HepG2 (cell line): ENCODE measurements at regions not wholly inside any gene's neighbourhood (a gene's known extent, or its start where the extent isn't known, plus 50 kb on each side); places are given as distances from the start of the nearest gene placed in this dataset.

Experiments used
- ATAC-seq: fragments of 200-7000 bp; cut with Tn5 transposase; 3 replicates; pipeline ENCODE4 v1.9.1; 2020; ENCODE audit warnings: mild to moderate bottlenecking, moderate library complexity
- BruUV-seq: library from RNA; stranded (reverse); fragments of 400-500 nt; replicated peaks from 2 replicates; lab custom pipeline; 2021; lab: Mats Ljungman, UMichigan
- CTCF ChIA-PET: fragments of 300-600 bp; formaldehyde crosslinking; extraction: SDS; loops from one replicate; lab custom pipeline; 2021; ENCODE audit warnings: low total read pairs, inconsistent platforms, low intra/inter-chr PET ratio; lab: Yijun Ruan, JAX
- POLR2A ChIA-PET: fragments of 350-600 bp; sonication (Branson Sonifier 250); formaldehyde crosslinking; loops from one replicate; lab custom pipeline; 2020; ENCODE audit warnings: antibody characterized with exemption, inconsistent platforms; lab: Yijun Ruan, JAX
- DNase-seq: peaks from one replicate; pipeline ENCODE4 v3.0.0-alpha.2; 2015; ENCODE audit warnings: low spot score
- FAIRE-seq: peaks from 3 replicates; lab custom pipeline; 2011; peaks lifted over from hg19 to GRCh38; lab: Jason Lieb, UNC
- H2AFZ ChIP-seq: one replicate; pipeline ENCODE4 v1.6.1; 2011; ENCODE audit warnings: low read length, inconsistent platforms
- H3K27ac ChIP-seq: fragments of 300-600 bp; 3 replicates; pipeline ENCODE4 v1.8.0; 2011; ENCODE audit warnings: mixed run types, mild to moderate bottlenecking, mixed read lengths, low read length, inconsistent platforms; ENCODE audit not compliant: insufficient read depth; ENCODE audit errors: extremely low read length
- H3K27me3 ChIP-seq, 2 experiments: fragments of 200-600 bp in 1 of 2; 2 replicates in 1 of 2; 3 replicates in 1 of 2; pipeline versions ENCODE4 v1.6.0 to v1.8.0; 2011; ENCODE audit warnings: low read length in 2 of 2, mild to moderate bottlenecking in 2 of 2, moderate library complexity in 2 of 2, inconsistent platforms in 1 of 2; ENCODE audit not compliant: insufficient read depth in 2 of 2, control insufficient read depth in 1 of 2
- H3K36me3 ChIP-seq, 2 experiments: fragments of 200-600 bp in 1 of 2; replicated peaks in 1 of 2; 2 replicates in 1 of 2; 3 replicates in 1 of 2; pipeline versions ENCODE4 v1.5.1 to v1.8.0; 2011; ENCODE audit warnings: low read length in 2 of 2, inconsistent platforms in 1 of 2; ENCODE audit not compliant: insufficient read depth in 2 of 2, control insufficient read depth in 1 of 2
- H3K4me1 ChIP-seq: 2 replicates; pipeline ENCODE4 v1.5.1; 2012; ENCODE audit warnings: low read length, inconsistent platforms; ENCODE audit not compliant: insufficient read depth
- H3K4me2 ChIP-seq: 2 replicates; pipeline ENCODE4 v1.6.0; 2011; ENCODE audit warnings: low read depth, low read length, inconsistent platforms
- H3K4me3 ChIP-seq, 3 experiments: fragments of 200-600 bp in 1 of 3; sonication (generic), shearing (Covaris generic) in 1 of 3; replicated peaks in 1 of 3; 2 replicates each; pipeline ENCODE4 v1.5.1; 2011 to 2016; ENCODE audit warnings: low read length in 3 of 3, inconsistent platforms in 2 of 3, low read depth in 2 of 3, mild to moderate bottlenecking in 2 of 3, control low read depth in 1 of 3, mixed read lengths in 1 of 3; ENCODE audit not compliant: insufficient read depth in 1 of 3
- H3K79me2 ChIP-seq: one replicate; pipeline ENCODE4 v1.6.1; 2011; ENCODE audit warnings: low read length, inconsistent platforms; ENCODE audit not compliant: insufficient read depth
- H3K9ac ChIP-seq: 2 replicates; pipeline ENCODE4 v1.6.0; 2011; ENCODE audit warnings: mild to moderate bottlenecking, low read depth, low read length, inconsistent platforms; ENCODE audit not compliant: insufficient read depth
- H3K9me3 ChIP-seq: 2 replicates; pipeline ENCODE4 v1.5.1; 2012; ENCODE audit warnings: mild to moderate bottlenecking, low read length
- H4K20me1 ChIP-seq: 2 replicates; pipeline ENCODE4 v1.6.0; 2011; ENCODE audit warnings: inconsistent platforms, mild to moderate bottlenecking, low read length, moderate library complexity; ENCODE audit not compliant: insufficient read depth
- ATF3 ChIP-seq: sonication (generic); formaldehyde crosslinking; IDR thresholded peaks from 2 replicates; pipeline ENCODE4 v1.4.0; 2020; ENCODE audit warnings: missing genetic modification reagents
- ATF5 ChIP-seq: sonication (generic); formaldehyde crosslinking; IDR thresholded peaks from 2 replicates; pipeline ENCODE4 v1.4.0; 2020; ENCODE audit warnings: mild to moderate bottlenecking, low read depth, missing genetic modification reagents
- HMGXB3 ChIP-seq: sonication (generic); formaldehyde crosslinking; IDR thresholded peaks from 2 replicates; pipeline ENCODE4 v1.4.0; 2020; ENCODE audit warnings: missing genetic modification reagents, borderline replicate concordance
- LCORL ChIP-seq, 2 experiments: fragments of 450-650 bp in 1 of 2; sonication (generic) in 1 of 2; formaldehyde crosslinking in 1 of 2; IDR thresholded peaks; 2 replicates each; pipeline versions ENCODE4 v1.5.0 to v1.6.1; 2017 to 2020; ENCODE audit warnings: antibody characterized with exemption in 1 of 2, missing genetic modification reagents in 1 of 2
- MTF2 ChIP-seq: sonication (generic); formaldehyde crosslinking; IDR thresholded peaks from 2 replicates; pipeline ENCODE4 v1.5.0; 2020; ENCODE audit warnings: missing genetic modification reagents, borderline replicate concordance
- NCOA2 ChIP-seq: sonication (generic); formaldehyde crosslinking; IDR thresholded peaks from 2 replicates; pipeline ENCODE4 v1.8.0; 2022; ENCODE audit warnings: inconsistent platforms
- NR0B2 ChIP-seq: sonication (generic); formaldehyde crosslinking; IDR thresholded peaks from 2 replicates; pipeline ENCODE4 v1.4.0; 2020; ENCODE audit warnings: mild to moderate bottlenecking, missing genetic modification reagents
- NR2C2 ChIP-seq: sonication (generic); formaldehyde crosslinking; IDR thresholded peaks from 2 replicates; pipeline ENCODE4 v1.4.0; 2020; ENCODE audit warnings: missing genetic modification reagents, mild to moderate bottlenecking, moderate library complexity, borderline replicate concordance
- PBX2 ChIP-seq: IDR thresholded peaks from 2 replicates; pipeline ENCODE4 v1.6.1; 2016; ENCODE audit warnings: control low read depth
- SP4 ChIP-seq: sonication (generic); formaldehyde crosslinking; IDR thresholded peaks from 2 replicates; pipeline ENCODE4 v1.8.1; 2023; ENCODE audit warnings: mild to moderate bottlenecking, missing genetic modification reagents
- ZBTB42 ChIP-seq: sonication (generic); formaldehyde crosslinking; IDR thresholded peaks from 2 replicates; pipeline ENCODE4 v1.5.0; 2020; ENCODE audit warnings: mild to moderate bottlenecking, missing genetic modification reagents
- ZFAT ChIP-seq: sonication (generic); formaldehyde crosslinking; conservative IDR thresholded peaks from 2 replicates; pipeline ENCODE4 v1.8.1; 2023; ENCODE audit warnings: missing genetic modification reagents, inconsistent platforms
- ZFX ChIP-seq: sonication (generic); formaldehyde crosslinking; IDR thresholded peaks from 2 replicates; pipeline ENCODE4 v1.4.0; 2020; ENCODE audit warnings: mild to moderate bottlenecking, low read depth, missing genetic modification reagents, moderate library complexity
- ZNF235 ChIP-seq: sonication (generic); formaldehyde crosslinking; IDR thresholded peaks from 2 replicates; pipeline ENCODE4 v1.8.1; 2023; ENCODE audit warnings: mild to moderate bottlenecking, missing genetic modification reagents, borderline replicate concordance
- ZNF674 ChIP-seq: sonication (generic); formaldehyde crosslinking; IDR thresholded peaks from 2 replicates; pipeline ENCODE4 v1.5.0; 2020; ENCODE audit warnings: low read depth, mild to moderate bottlenecking, missing genetic modification reagents
- ZSCAN22 ChIP-seq: sonication (generic); formaldehyde crosslinking; IDR thresholded peaks from 2 replicates; pipeline ENCODE4 v1.4.0; 2020; ENCODE audit warnings: mild to moderate bottlenecking, missing genetic modification reagents
- WGBS: methylation state at CpG from one replicate; pipeline ENCODE4 v1.1.6; 2017; ENCODE audit warnings: low lambda C conversion rate; 5-methylcytosine and 5-hydroxymethylcytosine counted together
- in situ Hi-C: cut with HindIII; loops from 2 replicates; pipeline ENCODE4 v1.10.0; 2017; ENCODE audit warnings: low pct_unique_long_range_greater_than_20kb; ENCODE audit not compliant: extremely low pct_ligation_motif_present
- intact Hi-C: fragments of 100-400 bp; cut with micrococcal nuclease; formaldehyde crosslinking; loops from one replicate; pipeline ENCODE4 v1.10.0; 2022; ENCODE audit not compliant: unreplicated experiment

GRCh38 chr5:57659886-57660285 is 177.3 kb upstream of the ACTBL2 start:
- CTCF ChIA-PET, result no interaction called here
- Histone ChIP-seq H3K9ac (no peak overlapping the region), H3K4me3 (no peak overlapping the region), H3K9me3 (no peaks in the 10 kb centered on the region), H3K27ac (no peak overlapping the region), H3K27me3 (no peaks in the 10 kb centered on the region), H3K36me3 (no peaks in the 10 kb centered on the region), H2AFZ (no peak overlapping the region), H3K4me2 (no peak overlapping the region), H3K79me2 (no peaks in the 10 kb centered on the region), H3K4me1 (peaks cover 9% of the 10 kb centered on the region; the same call in 1 of the 2 replicates), H4K20me1 (no peaks in the 10 kb centered on the region)
- ATAC-seq (no peak), FAIRE-seq (no peak), DNase-seq (no peak)
- intact Hi-C loops, result loop anchor here (5.0 kb wide), 1 partner anchor 1083 kb away; no protein-coding TSS in a partner anchor
- no peak for TF ChIP-seq NR0B2
- no peak for TF ChIP-seq ATF5 (CRISPR knock-in tag)
- TF ChIP-seq MTF2 (CRISPR knock-in tag), result no peak
- TF ChIP-seq ZFAT (CRISPR knock-in tag), result no peak
- TF ChIP-seq ATF3 (CRISPR knock-in tag), result no peak
- no peak for TF ChIP-seq ZNF235 (CRISPR knock-in tag)
- TF ChIP-seq LCORL (IDR thresholded peaks at IDR 0.05), result no peak
- TF ChIP-seq LCORL (CRISPR knock-in tag; IDR thresholded peaks at IDR 0.05), result no peak
- no peak for TF ChIP-seq NCOA2
- TF ChIP-seq ZSCAN22 (CRISPR knock-in tag), result no peak
- no peak for TF ChIP-seq NR2C2
- TF ChIP-seq ZNF674 (CRISPR knock-in tag), result no peak
- TF ChIP-seq SP4, result no peak
- TF ChIP-seq PBX2, result no peak
- no peak for TF ChIP-seq HMGXB3 (CRISPR knock-in tag)
- TF ChIP-seq ZFX (CRISPR knock-in tag), result no peak
- TF ChIP-seq ZBTB42, result no peak
- POLR2A ChIA-PET, result no interaction called here
- 35% methylated on average over 2 of the region's 2 CpGs for WGBS
- BruUV-seq, result no TSS peak
- in situ Hi-C loops, result loop anchor here (10.0 kb wide), 1 partner anchor 805 kb away; the partner anchor contains the start of gene PLK2
